HepG2 (cell line): ENCODE measurements at regions not wholly inside any gene's neighbourhood (a gene's known extent, or its start where the extent isn't known, plus 50 kb on each side); places are given as distances from the start of the nearest gene placed in this dataset.

Experiments
- ATAC-seq: fragments of 200-7000 bp; cut with Tn5 transposase; 3 replicates; pipeline ENCODE4 v1.9.1; 2020; ENCODE audit warnings: mild to moderate bottlenecking, moderate library complexity
- BruUV-seq: library from RNA; stranded (reverse); fragments of 400-500 nt; replicated peaks from 2 replicates; lab custom pipeline; 2021; lab: Mats Ljungman, UMichigan
- CTCF ChIA-PET: fragments of 300-600 bp; formaldehyde crosslinking; extraction: SDS; loops from one replicate; lab custom pipeline; 2021; ENCODE audit warnings: low total read pairs, inconsistent platforms, low intra/inter-chr PET ratio; lab: Yijun Ruan, JAX
- POLR2A ChIA-PET: fragments of 350-600 bp; sonication (Branson Sonifier 250); formaldehyde crosslinking; loops from one replicate; lab custom pipeline; 2020; ENCODE audit warnings: antibody characterized with exemption, inconsistent platforms; lab: Yijun Ruan, JAX
- DNase-seq: peaks from one replicate; pipeline ENCODE4 v3.0.0-alpha.2; 2015; ENCODE audit warnings: low spot score
- FAIRE-seq: peaks from 3 replicates; lab custom pipeline; 2011; peaks lifted over from hg19 to GRCh38; lab: Jason Lieb, UNC
- H2AFZ ChIP-seq: one replicate; pipeline ENCODE4 v1.6.1; 2011; ENCODE audit warnings: low read length, inconsistent platforms
- H3K27ac ChIP-seq: fragments of 300-600 bp; 3 replicates; pipeline ENCODE4 v1.8.0; 2011; ENCODE audit warnings: mixed run types, mild to moderate bottlenecking, mixed read lengths, low read length, inconsistent platforms; ENCODE audit not compliant: insufficient read depth; ENCODE audit errors: extremely low read length
- H3K27me3 ChIP-seq, 2 experiments: fragments of 200-600 bp in 1 of 2; 2 replicates in 1 of 2; 3 replicates in 1 of 2; pipeline versions ENCODE4 v1.6.0 to v1.8.0; 2011; ENCODE audit warnings: low read length in 2 of 2, mild to moderate bottlenecking in 2 of 2, moderate library complexity in 2 of 2, inconsistent platforms in 1 of 2; ENCODE audit not compliant: insufficient read depth in 2 of 2, control insufficient read depth in 1 of 2
- H3K36me3 ChIP-seq, 2 experiments: fragments of 200-600 bp in 1 of 2; replicated peaks in 1 of 2; 2 replicates in 1 of 2; 3 replicates in 1 of 2; pipeline versions ENCODE4 v1.5.1 to v1.8.0; 2011; ENCODE audit warnings: low read length in 2 of 2, inconsistent platforms in 1 of 2; ENCODE audit not compliant: insufficient read depth in 2 of 2, control insufficient read depth in 1 of 2
- H3K4me1 ChIP-seq: 2 replicates; pipeline ENCODE4 v1.5.1; 2012; ENCODE audit warnings: low read length, inconsistent platforms; ENCODE audit not compliant: insufficient read depth
- H3K4me2 ChIP-seq: 2 replicates; pipeline ENCODE4 v1.6.0; 2011; ENCODE audit warnings: low read depth, low read length, inconsistent platforms
- H3K4me3 ChIP-seq, 3 experiments: fragments of 200-600 bp in 1 of 3; sonication (generic), shearing (Covaris generic) in 1 of 3; replicated peaks in 1 of 3; 2 replicates each; pipeline ENCODE4 v1.5.1; 2011 to 2016; ENCODE audit warnings: low read length in 3 of 3, inconsistent platforms in 2 of 3, low read depth in 2 of 3, mild to moderate bottlenecking in 2 of 3, control low read depth in 1 of 3, mixed read lengths in 1 of 3; ENCODE audit not compliant: insufficient read depth in 1 of 3
- H3K79me2 ChIP-seq: one replicate; pipeline ENCODE4 v1.6.1; 2011; ENCODE audit warnings: low read length, inconsistent platforms; ENCODE audit not compliant: insufficient read depth
- H3K9ac ChIP-seq: 2 replicates; pipeline ENCODE4 v1.6.0; 2011; ENCODE audit warnings: mild to moderate bottlenecking, low read depth, low read length, inconsistent platforms; ENCODE audit not compliant: insufficient read depth
- H3K9me3 ChIP-seq: 2 replicates; pipeline ENCODE4 v1.5.1; 2012; ENCODE audit warnings: mild to moderate bottlenecking, low read length
- H4K20me1 ChIP-seq: 2 replicates; pipeline ENCODE4 v1.6.0; 2011; ENCODE audit warnings: inconsistent platforms, mild to moderate bottlenecking, low read length, moderate library complexity; ENCODE audit not compliant: insufficient read depth
- BORCS8-MEF2B ChIP-seq: sonication (generic); formaldehyde crosslinking; IDR thresholded peaks from 2 replicates; pipeline ENCODE4 v1.8.0; 2022; ENCODE audit warnings: mild to moderate bottlenecking, missing genetic modification reagents
- DR1 ChIP-seq: sonication (generic); formaldehyde crosslinking; IDR thresholded peaks from 2 replicates; pipeline ENCODE4 v1.8.0; 2021; ENCODE audit warnings: mild to moderate bottlenecking, missing genetic modification reagents, inconsistent platforms
- KDM5B ChIP-seq: sonication (generic); formaldehyde crosslinking; IDR thresholded peaks from 2 replicates; pipeline ENCODE4 v1.4.0; 2020; ENCODE audit warnings: missing genetic modification reagents, mild to moderate bottlenecking, borderline replicate concordance
- KMT2A ChIP-seq: sonication (generic); formaldehyde crosslinking; IDR thresholded peaks from 2 replicates; pipeline ENCODE4 v1.4.0; 2020; ENCODE audit warnings: missing genetic modification reagents
- SP4 ChIP-seq: sonication (generic); formaldehyde crosslinking; IDR thresholded peaks from 2 replicates; pipeline ENCODE4 v1.8.1; 2023; ENCODE audit warnings: mild to moderate bottlenecking, missing genetic modification reagents
- WGBS: methylation state at CpG from one replicate; pipeline ENCODE4 v1.1.6; 2017; ENCODE audit warnings: low lambda C conversion rate; 5-methylcytosine and 5-hydroxymethylcytosine counted together
- in situ Hi-C: cut with HindIII; loops from 2 replicates; pipeline ENCODE4 v1.10.0; 2017; ENCODE audit warnings: low pct_unique_long_range_greater_than_20kb; ENCODE audit not compliant: extremely low pct_ligation_motif_present
- intact Hi-C: fragments of 100-400 bp; cut with micrococcal nuclease; formaldehyde crosslinking; loops from one replicate; pipeline ENCODE4 v1.10.0; 2022; ENCODE audit not compliant: unreplicated experiment
- TF ChIP-seq, protein P1 (sequence below): sonication (generic); formaldehyde crosslinking; IDR thresholded peaks from 2 replicates; pipeline ENCODE4 v1.5.0; 2020; ENCODE audit warnings: missing genetic modification reagents
- TF ChIP-seq, protein P2 (sequence below): sonication (generic); formaldehyde crosslinking; IDR thresholded peaks from 2 replicates; pipeline ENCODE4 v1.4.0; 2020; ENCODE audit warnings: mild to moderate bottlenecking, missing genetic modification reagents, borderline replicate concordance
- TF ChIP-seq, protein P3 (sequence below): sonication (generic); formaldehyde crosslinking; IDR thresholded peaks from 2 replicates; pipeline ENCODE4 v1.5.0; 2020; ENCODE audit warnings: mild to moderate bottlenecking, low read depth, missing genetic modification reagents, borderline replicate concordance

GRCh38 chr13:112198396-112199010 lies 131.6 kb downstream of the SOX1 start:
- no peaks in the 10 kb centered on the region for H4K20me1 ChIP-seq
- 0 out of 2 replicates have a peak, but pooled peaks cover 7% of the 10 kb centered on the region for H3K4me1 ChIP-seq
- whole genome bisulfite sequencing = 7% methylated on average over 8 of the region's 17 CpGs
- H3K9me3 ChIP-seq = no peaks in the 10 kb centered on the region
- TF ChIP-seq KMT2A (CRISPR knock-in tag) (no peak), DR1 (CRISPR knock-in tag) (no peak), KDM5B (CRISPR knock-in tag) (no peak), BORCS8-MEF2B (CRISPR knock-in tag) (no peak), SP4 (CRISPR knock-in tag) (no peak)
- TF ChIP-seq, protein P1, sequence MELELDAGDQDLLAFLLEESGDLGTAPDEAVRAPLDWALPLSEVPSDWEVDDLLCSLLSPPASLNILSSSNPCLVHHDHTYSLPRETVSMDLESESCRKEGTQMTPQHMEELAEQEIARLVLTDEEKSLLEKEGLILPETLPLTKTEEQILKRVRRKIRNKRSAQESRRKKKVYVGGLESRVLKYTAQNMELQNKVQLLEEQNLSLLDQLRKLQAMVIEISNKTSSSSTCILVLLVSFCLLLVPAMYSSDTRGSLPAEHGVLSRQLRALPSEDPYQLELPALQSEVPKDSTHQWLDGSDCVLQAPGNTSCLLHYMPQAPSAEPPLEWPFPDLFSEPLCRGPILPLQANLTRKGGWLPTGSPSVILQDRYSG = no peak
- TF ChIP-seq, protein P2, sequence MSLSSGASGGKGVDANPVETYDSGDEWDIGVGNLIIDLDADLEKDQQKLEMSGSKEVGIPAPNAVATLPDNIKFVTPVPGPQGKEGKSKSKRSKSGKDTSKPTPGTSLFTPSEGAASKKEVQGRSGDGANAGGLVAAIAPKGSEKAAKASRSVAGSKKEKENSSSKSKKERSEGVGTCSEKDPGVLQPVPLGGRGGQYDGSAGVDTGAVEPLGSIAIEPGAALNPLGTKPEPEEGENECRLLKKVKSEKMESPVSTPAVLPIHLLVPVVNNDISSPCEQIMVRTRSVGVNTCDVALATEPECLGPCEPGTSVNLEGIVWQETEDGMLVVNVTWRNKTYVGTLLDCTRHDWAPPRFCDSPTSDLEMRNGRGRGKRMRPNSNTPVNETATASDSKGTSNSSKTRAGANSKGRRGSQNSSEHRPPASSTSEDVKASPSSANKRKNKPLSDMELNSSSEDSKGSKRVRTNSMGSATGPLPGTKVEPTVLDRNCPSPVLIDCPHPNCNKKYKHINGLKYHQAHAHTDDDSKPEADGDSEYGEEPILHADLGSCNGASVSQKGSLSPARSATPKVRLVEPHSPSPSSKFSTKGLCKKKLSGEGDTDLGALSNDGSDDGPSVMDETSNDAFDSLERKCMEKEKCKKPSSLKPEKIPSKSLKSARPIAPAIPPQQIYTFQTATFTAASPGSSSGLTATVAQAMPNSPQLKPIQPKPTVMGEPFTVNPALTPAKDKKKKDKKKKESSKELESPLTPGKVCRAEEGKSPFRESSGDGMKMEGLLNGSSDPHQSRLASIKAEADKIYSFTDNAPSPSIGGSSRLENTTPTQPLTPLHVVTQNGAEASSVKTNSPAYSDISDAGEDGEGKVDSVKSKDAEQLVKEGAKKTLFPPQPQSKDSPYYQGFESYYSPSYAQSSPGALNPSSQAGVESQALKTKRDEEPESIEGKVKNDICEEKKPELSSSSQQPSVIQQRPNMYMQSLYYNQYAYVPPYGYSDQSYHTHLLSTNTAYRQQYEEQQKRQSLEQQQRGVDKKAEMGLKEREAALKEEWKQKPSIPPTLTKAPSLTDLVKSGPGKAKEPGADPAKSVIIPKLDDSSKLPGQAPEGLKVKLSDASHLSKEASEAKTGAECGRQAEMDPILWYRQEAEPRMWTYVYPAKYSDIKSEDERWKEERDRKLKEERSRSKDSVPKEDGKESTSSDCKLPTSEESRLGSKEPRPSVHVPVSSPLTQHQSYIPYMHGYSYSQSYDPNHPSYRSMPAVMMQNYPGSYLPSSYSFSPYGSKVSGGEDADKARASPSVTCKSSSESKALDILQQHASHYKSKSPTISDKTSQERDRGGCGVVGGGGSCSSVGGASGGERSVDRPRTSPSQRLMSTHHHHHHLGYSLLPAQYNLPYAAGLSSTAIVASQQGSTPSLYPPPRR (CRISPR knock-in tag) = no peak
- TF ChIP-seq, protein P3, sequence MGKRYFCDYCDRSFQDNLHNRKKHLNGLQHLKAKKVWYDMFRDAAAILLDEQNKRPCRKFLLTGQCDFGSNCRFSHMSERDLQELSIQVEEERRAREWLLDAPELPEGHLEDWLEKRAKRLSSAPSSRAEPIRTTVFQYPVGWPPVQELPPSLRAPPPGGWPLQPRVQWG (CRISPR knock-in tag) = no peak
- H3K9ac ChIP-seq = no peak overlapping the region
- POLR2A ChIA-PET = no interaction called here
- no peak for ATAC-seq
- H3K36me3 ChIP-seq = no peaks in the 10 kb centered on the region
- H2AFZ ChIP-seq = no peak overlapping the region
- H3K4me2 ChIP-seq = no peak overlapping the region
- no peak for DNase-seq
- no peak overlapping the region for H3K27ac ChIP-seq
- peaks cover 2 to 25% of the 10 kb centered on the region in 2 experiments; a peak in 3 of 5 replicates for H3K27me3 ChIP-seq
- in situ Hi-C loops = no loop called here
- intact Hi-C loops = no loop called here
- BruUV-seq = no TSS peak
- CTCF ChIA-PET = no interaction called here
- no peak overlapping the region for H3K4me3 ChIP-seq
- no peak for FAIRE-seq
- H3K79me2 ChIP-seq = no peaks in the 10 kb centered on the region
